HG02763 (cell line): ENCODE measurements at regions not wholly inside any gene's neighbourhood (a gene's known extent, or its start where the extent isn't known, plus 50 kb on each side); places are given as distances from the start of the nearest gene placed in this dataset.
A peak's percentile ranks its signal among the peaks of the same experiment; 100 is the strongest.
"Not testable (repeated sequence)": the region's sequence is repeated elsewhere in the genome, so short reads cannot be mapped to it uniquely, and the experiment has no call there.

ENCODE experiments used
- ATAC-seq: cut with Tn5 transposase; IDR thresholded peaks from one replicate; pipeline ENCODE4 v1.9.1; 2021; ENCODE audit warnings: mild to moderate bottlenecking, moderate library complexity; ENCODE audit not compliant: unreplicated experiment

DNA sequence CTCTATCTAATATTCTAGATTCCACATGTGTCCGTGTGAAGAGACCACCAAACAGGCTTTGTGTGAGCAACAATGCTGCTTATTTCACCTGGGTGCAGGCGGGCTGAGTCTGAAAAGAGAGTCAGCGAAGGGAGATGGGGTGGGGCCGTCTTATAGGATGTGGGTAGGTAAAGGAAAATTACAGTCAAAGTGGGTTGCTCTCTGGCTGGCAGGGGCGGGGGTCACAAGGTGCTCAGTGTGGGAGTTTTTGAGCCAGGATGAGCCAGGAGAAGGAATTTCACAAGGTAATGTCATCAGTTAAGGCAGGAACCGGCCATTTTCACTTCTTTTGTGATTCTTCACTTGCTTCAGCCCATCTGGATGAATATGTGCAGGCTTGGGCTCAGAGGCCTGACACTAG, 779.3 kb downstream of the RNF144A start:
- not testable (repeated sequence) for ATAC-seq

DNA sequence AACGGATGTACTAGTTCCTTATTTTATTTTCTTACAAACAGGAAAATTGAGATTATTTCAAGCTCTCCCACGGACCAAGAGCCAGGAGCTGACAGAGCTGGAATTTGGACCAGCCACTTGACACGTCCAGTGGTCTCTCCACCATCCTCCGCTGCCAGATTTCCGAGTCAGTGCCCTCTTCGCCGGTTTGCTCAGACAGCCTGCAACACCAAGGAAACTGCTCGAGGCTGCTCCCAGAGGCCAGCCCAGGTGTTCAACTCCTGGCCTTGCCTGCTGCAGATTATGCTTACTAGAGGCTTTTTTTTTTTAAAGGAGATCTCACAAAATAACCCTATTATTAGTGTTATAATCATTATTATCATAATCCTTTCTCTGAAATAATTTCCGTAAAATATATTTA, 779.8 kb downstream of the RNF144A start:
- no peak for ATAC-seq

DNA sequence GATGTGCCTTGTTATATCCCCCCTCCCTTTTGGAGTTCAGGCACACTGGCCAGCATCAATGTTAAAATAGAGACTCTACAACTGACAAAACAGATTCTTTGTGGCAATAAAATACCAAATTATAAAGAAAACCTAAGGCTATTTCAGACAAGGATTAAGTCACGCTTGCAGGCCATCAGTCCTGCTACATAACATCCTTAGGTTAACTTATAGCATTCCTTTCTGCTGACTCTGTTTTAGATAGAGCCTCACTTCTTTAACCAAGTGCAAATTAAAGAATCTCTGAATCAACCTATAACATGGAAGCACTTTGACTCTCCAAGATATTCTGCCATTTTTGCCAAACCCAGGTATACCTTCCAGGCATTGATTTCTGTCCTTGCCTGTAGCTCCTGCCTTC, 784.6 kb downstream of the RNF144A start:
- ATAC-seq = no peak

DNA sequence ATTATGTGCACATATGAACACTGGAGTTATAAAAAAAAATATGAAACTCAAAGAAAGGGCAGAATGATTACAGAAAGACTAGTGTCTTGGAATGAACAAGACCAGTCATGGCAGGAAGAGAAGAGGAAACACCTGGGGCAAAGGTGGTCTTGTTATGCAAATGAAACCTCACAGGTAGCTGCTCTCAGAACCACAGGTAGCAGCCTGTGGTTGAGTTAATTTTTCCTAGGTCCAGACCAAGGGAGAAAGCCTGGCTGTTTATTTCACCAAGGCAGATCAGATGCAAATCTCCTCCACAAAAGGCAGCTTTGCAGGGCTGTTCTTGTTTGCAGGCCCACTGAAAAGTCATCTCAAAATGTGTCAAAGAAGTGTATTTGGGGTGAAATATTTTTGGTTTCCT, 785.8 kb downstream of the RNF144A start:
- peak; percentile 56 for ATAC-seq

DNA sequence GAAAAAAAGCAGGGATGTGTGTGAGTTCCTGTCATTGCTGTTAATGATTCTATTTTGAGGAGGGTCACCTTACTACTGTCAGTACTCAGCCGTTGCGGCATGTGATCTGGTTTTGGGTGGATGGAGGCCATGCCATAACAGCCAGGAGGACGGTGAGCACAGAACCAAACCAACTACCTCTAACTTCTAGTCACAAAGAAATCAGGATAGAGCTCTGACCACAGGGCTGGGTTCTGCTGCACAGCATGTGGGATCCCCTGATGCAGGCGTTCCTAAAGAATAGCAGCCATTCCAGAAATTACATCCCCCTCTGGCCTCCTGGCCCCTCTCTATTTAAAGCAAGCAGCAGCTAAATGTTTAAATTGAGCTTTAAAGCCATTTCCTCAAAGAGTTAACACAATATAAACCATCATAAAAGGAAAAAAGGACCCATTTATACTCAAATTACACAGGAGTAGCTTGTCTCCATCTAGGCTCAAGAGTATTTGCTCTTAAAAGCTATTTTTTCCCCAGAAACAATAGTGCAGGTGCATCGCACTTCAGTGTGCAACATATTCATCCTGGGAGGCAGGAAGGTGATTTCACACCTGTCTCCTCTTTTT, 786.4 kb downstream of the RNF144A start:
- peak; percentile 19 for ATAC-seq

DNA sequence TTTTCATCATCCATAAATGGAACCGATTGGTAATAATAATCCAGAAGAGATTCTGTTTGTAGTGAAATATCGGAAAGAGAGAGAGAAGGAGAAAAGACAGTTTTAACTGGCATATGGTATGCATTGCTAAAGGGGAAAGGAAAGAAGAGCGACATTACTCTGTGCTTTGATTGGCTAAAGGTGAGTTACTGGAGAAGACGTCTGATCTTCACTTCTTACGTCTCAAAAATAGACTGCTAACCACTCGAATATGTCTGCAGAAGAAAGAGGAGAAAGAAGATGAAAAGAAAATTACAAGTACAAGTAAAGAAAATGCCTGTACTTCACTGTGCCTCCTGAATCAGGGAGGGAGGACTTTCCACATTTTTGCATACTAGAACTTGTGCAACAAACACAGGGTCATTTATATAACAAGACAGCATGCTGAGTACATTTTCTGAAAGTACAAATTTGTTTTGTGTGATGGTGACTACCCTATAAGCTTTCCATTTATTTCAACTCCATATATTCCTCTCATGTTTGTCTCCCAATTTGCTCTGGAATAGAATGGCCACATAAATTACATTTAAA, 787.2 kb downstream of the RNF144A start:
- ATAC-seq = no peak

DNA sequence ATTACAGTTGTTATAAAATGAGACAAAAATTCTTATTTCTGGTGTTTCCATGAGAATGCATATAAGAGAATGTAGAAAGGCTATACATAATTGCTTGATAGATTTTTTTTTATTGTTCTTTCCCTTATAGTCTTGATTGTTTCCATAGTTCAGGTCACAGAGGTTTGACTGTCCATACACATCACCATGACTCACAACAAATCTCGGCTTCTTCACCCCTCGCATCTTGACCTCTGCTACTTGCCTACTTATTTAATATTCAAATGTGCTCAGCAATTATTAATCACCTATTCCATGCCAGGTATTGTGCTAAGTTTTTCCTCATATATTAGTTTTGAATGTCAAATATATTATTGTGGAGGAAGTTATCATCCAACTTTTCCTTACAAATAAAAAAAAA, 789.6 kb downstream of the RNF144A start:
- ATAC-seq = no peak

DNA sequence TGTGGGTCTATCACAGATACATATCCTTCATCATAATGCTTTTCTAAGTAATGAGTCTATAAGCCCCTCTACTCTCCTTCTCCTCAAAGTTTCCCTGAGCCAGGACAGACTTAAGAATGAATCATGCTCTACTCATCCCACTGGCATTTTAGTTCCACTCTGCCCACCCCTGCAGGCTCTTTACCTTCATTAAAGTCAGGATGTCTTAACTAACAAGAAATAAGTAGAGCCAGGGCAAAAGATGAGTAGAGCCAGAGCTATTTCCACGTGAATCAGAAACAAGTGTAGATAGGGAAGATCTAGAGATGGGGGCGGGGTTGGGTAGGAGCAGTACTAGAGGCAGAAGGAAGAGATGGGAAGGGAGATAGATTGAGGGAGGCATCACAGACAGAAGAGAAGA, 790.5 kb downstream of the RNF144A start:
- no peak for ATAC-seq

DNA sequence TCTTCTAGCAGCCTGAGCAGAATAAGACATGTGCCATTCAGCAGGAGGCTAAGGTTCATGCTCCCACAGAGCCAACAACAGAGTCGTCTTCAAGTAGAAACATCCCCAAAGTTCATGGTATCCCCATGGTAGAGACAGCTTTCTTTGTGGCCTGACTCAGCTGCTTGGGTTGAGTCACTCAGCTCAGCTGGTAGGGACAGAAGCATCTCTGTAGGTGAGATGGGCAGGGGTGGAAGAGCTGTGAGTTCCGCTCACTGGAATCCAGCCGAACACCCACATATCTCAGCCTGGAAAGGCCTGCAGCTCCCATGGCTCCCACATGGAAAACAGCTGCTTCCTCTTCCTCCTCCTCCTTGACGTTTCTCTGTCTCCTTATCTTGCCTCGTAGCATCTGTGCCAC, 792.7 kb downstream of the RNF144A start:
- ATAC-seq = no peak

DNA sequence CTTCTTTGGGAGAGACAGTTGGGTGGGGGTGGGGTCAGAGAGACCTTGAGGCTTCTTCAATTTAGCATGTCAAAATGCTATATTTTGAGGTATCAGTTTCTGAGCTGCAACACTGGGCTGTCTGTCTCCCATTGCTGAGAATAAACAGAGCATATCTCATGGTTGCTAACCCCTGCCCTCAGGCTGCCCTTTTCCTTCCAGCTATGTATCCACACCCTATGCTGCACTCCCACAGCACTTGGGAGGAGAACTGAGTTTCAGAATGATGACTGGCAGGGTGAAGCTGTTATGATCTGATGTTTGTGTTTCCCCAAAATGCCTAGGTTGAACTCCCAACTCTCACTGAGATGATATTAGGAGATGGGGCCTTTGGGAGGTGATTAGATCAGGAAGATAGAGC, 794.0 kb downstream of the RNF144A start:
- no peak for ATAC-seq

DNA sequence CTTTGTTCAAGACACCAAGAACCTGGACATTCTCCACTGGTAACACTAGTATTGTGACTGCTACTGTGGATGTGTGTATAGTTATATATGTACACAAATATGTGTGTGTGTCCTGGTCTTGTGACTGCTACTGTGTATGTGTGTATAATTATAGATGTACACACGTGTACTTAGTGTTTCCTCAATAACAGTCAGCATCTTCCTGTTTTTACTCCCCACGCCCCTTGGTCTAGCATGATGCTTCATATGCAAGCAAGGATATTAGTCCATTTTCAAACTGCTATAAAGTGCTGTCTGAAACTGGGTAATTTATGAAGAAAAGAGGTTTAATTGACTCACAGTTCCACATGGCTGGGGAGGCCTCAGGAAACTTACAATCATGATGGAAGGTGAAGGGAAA, 802.7 kb downstream of the RNF144A start:
- ATAC-seq = no peak

DNA sequence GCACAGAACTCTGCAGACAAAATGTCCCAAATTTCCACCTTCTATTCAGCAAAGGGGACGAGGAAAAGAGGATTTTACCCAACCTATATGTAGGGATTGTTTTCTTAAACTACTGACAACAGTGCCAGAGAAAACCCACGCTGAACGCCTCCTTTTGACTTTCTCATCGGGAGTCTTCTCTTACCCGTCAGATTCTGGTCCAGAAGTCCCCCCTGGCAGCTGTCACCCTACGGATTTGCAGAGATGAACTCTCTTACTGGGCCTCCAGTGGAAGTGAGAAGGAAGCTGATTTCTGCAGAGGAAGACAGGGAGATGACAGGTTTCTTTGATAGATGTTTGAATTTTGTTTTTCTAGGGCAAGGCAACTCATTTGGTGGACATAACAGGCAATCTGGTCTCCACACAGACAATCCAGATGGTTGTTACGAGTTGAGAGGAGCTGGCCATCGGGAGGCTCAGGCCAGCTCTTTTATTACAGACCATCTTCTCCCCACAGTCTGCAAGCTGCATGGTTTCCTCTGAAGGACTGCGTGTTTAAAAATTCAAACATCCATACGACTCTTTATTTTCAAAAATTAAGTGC, 804.3 kb downstream of the RNF144A start:
- ATAC-seq = no peak

DNA sequence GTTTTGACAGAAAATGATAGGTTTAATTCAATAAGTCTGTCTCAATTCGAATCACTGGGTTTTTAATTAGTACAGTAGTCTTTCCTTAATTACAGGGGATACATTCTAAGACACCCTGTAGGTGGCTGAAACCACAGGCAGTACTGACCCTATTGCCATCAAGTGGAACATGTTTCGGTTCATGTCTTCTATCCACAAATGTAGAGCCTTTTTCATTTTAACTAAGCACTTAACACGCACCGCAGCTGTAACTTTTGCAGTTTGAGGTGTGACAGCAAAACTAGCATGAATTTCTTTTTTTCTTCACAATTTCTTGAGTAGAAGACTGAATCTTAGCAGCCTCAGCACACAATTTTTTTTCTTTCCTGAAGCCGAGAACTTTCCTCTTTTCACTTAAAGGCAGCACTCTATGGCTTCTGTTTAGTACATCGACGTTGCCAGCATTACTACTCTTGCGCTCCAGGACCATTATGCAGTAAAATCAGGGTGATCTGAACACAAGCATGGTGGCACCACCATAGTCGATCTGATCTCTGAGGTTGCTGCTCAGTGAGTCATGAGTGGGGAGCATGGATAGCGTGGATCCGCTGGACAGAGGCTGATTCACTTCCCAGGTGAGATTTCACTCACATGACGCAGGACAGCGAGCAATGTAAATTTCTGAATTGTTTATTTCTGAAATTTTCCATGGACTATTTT, 805.1 kb downstream of the RNF144A start:
- no peak for ATAC-seq

DNA sequence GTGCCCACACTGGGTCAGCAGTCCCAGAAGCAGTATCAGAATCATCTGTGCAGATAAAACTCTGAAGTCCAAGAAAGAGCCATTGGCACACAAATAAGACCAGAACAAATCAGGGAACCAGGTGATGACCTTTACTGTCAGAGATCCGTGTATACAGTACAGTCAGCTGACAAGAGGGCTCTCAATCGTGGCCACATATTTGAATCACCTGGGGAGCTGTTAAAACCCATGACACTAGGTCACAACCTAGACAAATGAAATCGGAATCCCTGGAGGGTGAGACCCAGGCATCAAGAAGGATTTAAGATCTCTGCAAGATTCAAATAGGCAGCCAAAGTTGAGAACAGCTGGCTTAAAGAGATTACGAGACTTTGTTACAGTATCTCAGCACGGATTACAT, 807.1 kb downstream of the RNF144A start:
- no peak for ATAC-seq

DNA sequence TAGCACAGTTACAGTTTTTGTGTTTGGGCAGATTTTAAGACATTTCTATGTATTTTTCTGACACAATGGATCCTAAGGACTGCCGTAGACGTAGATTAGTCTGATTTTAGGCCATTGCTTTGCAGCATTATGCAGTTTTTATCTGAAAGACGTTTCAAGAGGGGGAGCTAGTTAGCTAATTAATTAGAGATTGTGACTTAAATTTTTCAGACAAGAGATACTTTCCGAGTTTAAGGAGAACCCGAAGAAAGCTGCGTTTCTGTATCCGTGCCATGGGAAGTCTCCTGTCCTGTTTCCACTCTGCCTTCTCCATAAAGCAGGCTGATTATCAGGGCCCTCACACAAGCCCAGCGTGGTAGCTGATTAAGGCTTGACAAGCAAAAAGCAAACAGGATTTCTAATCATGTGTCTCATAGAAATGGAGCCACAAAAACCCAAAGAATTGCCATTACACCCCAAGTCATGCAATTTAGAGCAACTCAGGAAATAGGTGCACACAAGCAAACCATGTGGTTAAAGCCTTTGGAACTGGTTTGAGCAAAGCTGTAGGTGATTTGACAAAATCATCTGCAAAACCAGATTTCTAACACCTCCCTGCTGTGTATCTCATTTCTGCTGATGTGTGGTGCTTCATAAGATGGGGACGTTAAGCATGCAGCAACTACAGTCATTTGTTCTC, 808.1 kb downstream of the RNF144A start:
- ATAC-seq = no peak

DNA sequence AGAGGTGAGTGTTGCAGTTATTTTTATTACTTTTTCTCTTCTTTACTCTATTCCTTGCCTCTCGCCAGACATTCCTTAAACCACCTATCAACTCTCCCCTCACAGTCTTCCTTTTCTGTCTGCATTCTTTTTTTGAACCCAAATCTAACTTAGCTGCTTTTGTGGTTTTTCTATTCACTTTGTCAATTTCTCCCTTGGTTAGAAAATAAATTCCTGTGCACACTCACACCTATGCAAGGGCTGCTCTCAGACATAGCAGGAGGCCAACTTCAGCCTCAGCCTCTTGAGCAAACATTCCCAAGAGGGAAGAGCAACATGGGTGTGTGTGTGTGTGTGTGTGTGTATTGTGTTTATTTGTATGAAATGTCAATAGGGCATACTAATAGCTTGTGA, 808.6 kb downstream of the RNF144A start:
- ATAC-seq = no peak

DNA sequence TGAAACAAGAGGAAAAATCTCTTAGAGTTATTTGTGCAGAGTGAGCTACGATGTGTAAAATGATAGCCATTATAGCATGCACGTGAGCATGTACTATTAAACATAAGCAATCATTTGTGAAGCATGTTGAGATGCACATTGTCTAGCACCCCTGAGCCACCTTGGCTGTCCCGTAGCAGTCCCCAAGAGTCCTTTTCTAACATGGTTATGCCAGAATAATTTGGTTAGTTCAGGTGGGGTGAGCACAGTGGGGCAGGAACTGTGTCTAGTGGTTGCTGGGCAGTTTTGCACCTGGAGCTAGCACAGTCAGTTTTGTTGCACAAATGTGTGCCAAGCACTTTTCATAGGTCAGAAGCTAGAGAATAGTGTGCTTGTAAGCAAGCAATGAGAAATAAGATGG, 809.8 kb downstream of the RNF144A start:
- no peak for ATAC-seq

DNA sequence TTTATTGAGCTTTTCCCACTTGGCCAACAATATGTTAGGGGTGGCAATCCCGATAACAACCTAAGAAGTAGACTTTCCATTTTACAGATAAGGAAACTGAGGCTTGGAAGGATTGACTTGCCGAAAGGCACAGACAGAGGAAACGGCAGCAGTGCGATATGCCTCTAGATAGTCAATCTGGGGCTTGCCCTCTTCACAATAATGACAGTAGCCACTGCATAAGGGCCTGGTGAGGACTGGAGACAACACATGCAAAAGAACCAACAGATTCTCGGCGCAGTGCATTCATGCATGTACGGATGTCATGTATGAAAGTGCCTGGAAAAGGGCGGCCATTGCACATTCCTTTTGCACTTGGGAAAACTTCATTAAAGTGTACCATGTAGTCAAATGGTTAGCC, 811.2 kb downstream of the RNF144A start:
- ATAC-seq = no peak

DNA sequence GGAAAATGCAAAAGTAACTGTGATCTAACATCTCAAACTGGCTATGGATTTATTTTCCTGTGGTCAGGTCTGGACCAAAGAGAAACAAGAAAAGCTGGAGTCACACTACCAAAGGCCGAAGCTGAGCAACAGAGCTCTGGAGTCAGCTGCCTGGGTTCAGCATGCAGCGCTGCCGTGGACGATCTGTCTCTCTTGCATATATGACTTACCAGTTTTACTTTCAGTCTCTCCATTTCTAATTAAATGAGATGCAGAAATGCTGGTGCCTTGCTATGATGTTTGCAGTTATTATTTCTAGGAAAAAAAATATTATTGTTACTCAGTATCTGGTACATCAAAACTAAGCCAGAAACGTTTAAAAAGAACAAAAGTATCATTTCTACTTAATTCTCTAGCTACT, 813.2 kb downstream of the RNF144A start:
- ATAC-seq = no peak

DNA sequence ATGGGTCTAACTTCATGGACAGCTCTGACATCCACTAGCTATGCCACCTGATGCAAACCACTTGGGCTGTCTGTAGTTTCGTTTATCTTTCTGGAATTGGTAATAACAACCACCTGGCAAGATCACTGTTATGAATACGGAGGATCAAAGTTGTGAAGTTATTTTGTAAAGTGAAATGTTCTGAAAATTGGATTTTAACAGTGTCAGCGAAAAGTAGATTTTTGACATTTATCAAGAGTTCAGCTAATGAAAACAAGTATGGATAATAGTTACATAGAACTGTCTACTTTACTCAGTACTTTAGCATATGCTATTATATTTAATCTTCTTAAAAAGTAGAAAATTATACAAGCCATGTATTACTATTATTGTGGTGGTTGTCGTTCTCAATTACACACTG, 813.8 kb downstream of the RNF144A start:
- no peak for ATAC-seq

DNA sequence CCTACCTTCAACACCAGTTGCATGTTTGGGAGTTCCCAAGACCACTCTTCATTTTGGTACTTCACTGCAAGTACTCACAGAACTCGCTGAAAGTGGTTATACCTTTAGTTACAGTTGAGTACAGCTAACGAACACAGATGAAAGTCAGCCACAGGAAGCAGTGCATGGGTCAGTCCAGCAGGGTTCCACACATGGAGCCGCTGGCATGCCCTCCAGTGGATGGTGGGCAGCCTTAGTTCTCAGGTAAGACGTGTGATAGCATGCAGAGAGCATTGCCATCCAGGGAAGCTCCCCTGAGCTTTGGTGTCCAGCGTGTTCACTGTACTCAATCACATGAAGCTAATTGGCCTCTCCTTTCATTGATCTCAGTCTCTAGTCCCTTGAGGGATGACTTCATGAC, 815.3 kb downstream of the RNF144A start:
- ATAC-seq = no peak
